DND-41 (cell line): ENCODE measurements at regions not wholly inside any gene's neighbourhood (a gene's known extent, or its start where the extent isn't known, plus 50 kb on each side); places are given as distances from the start of the nearest gene placed in this dataset.

Experiments
- ATAC-seq: fragments of 200-7000 bp; cut with Tn5 transposase; 3 replicates; pipeline ENCODE4 v1.9.1; 2021; ENCODE audit warnings: low read depth; ENCODE audit not compliant: insufficient read depth
- DNase-seq: peaks from one replicate; pipeline ENCODE4 v3.0.0-alpha.2; 2020
- H2AFZ ChIP-seq: 2 replicates; pipeline ENCODE4 v1.6.0; 2012; ENCODE audit warnings: low read depth, low read length
- H3K27ac ChIP-seq: 2 replicates; pipeline ENCODE4 v1.5.1; 2012; ENCODE audit warnings: low read length, inconsistent platforms
- H3K27me3 ChIP-seq: fragments of 200-600 bp; sonication (generic); 2 replicates; pipeline ENCODE4 v1.6.0; 2012; ENCODE audit warnings: low read length, mild to moderate bottlenecking, inconsistent platforms; ENCODE audit not compliant: insufficient read depth, poor library complexity
- H3K36me3 ChIP-seq: 2 replicates; pipeline ENCODE4 v1.5.1; 2012; ENCODE audit warnings: low read length, inconsistent platforms; ENCODE audit not compliant: insufficient read depth
- H3K4me1 ChIP-seq: 2 replicates; pipeline ENCODE4 v1.5.1; 2012; ENCODE audit warnings: mild to moderate bottlenecking, low read length; ENCODE audit not compliant: insufficient read depth
- H3K4me2 ChIP-seq: 2 replicates; pipeline ENCODE4 v1.6.0; 2012; ENCODE audit warnings: mild to moderate bottlenecking, moderate library complexity, low read length, inconsistent platforms; ENCODE audit not compliant: insufficient read depth
- H3K4me3 ChIP-seq, 2 experiments: fragments of 200-600 bp in 1 of 2; shearing (Covaris generic) in 1 of 2; 2 replicates each; pipeline ENCODE4 v1.5.1; 2012 to 2016; ENCODE audit warnings: inconsistent platforms in 2 of 2, low read length in 2 of 2, mild to moderate bottlenecking in 2 of 2, low read depth in 1 of 2, moderate library complexity in 1 of 2
- H3K79me2 ChIP-seq: 2 replicates; pipeline ENCODE4 v1.6.0; 2012; ENCODE audit warnings: low read length, inconsistent platforms; ENCODE audit not compliant: insufficient read depth
- H3K9ac ChIP-seq: 2 replicates; pipeline ENCODE4 v1.6.0; 2012; ENCODE audit warnings: low read depth, mild to moderate bottlenecking, inconsistent platforms, low read length, moderate library complexity
- H3K9me3 ChIP-seq: 2 replicates; pipeline ENCODE4 v1.5.1; 2012; ENCODE audit warnings: low read length, moderate library complexity, mild to moderate bottlenecking, inconsistent platforms; ENCODE audit not compliant: insufficient read depth, severe bottlenecking
- H4K20me1 ChIP-seq: 2 replicates; pipeline ENCODE4 v1.6.0; 2012; ENCODE audit warnings: low read length; ENCODE audit not compliant: insufficient read depth
- EZH2 ChIP-seq: IDR thresholded peaks from 3 replicates; pipeline ENCODE4 v1.6.1; 2012; ENCODE audit warnings: borderline replicate concordance, low read depth, mild to moderate bottlenecking, moderate library complexity, low read length, inconsistent platforms; ENCODE audit not compliant: severe bottlenecking
- TF ChIP-seq, protein P1 (sequence below): IDR thresholded peaks from 2 replicates; pipeline ENCODE4 v1.5.1; 2012; ENCODE audit warnings: borderline replicate concordance, low read length, moderate library complexity, mild to moderate bottlenecking; ENCODE audit not compliant: poor library complexity, severe bottlenecking; ENCODE audit errors: extremely low read depth

- Histone ChIP-seq H3K27me3 (peaks cover 3% of the 10 kb centered on the region), H3K79me2 (no peaks in the 10 kb centered on the region), H4K20me1 (no peaks in the 10 kb centered on the region), H2AFZ (no peak overlapping the region), H3K4me2 (no peak overlapping the region), H3K27ac (no peak overlapping the region), H3K36me3 (no peaks in the 10 kb centered on the region), H3K9ac (no peak overlapping the region), H3K9me3 (no peaks in the 10 kb centered on the region), H3K4me3 (no peak overlapping the region), H3K4me1 (no peaks in the 10 kb centered on the region)
- no peak for ATAC-seq
- no peak for DNase-seq
- TF ChIP-seq, protein P1, sequence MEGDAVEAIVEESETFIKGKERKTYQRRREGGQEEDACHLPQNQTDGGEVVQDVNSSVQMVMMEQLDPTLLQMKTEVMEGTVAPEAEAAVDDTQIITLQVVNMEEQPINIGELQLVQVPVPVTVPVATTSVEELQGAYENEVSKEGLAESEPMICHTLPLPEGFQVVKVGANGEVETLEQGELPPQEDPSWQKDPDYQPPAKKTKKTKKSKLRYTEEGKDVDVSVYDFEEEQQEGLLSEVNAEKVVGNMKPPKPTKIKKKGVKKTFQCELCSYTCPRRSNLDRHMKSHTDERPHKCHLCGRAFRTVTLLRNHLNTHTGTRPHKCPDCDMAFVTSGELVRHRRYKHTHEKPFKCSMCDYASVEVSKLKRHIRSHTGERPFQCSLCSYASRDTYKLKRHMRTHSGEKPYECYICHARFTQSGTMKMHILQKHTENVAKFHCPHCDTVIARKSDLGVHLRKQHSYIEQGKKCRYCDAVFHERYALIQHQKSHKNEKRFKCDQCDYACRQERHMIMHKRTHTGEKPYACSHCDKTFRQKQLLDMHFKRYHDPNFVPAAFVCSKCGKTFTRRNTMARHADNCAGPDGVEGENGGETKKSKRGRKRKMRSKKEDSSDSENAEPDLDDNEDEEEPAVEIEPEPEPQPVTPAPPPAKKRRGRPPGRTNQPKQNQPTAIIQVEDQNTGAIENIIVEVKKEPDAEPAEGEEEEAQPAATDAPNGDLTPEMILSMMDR, result no peak
- TF ChIP-seq EZH2, result no peak
Observed at GRCh38 chr9:88734527-88734926, 199.5 kb downstream of the NXNL2 start.

DNA sequence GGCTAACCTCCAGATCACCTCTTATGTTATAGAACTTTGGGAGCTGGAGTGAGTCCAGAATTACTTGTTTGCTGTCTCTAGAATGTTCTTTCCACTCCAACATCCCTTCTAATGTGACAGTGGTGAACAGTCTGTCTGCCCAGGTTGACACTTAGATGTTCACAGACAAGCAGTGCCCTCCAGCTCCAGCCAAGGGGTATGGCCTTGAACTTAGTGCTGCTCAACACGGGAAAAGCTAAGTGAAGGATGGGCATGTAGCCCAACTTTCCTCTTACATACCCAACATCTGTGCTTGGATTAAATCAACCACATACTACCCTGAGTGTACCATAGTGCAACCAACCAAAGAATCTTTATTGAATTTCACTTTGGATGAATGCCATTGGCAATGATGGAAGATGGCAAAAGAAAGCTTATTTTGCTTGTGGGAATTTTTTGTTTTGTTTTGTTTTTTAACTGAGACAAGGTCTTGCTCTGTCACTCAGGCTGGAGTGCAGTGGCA, 201.2 kb downstream of the NXNL2 start:
- Histone ChIP-seq H2AFZ (no peak overlapping the region), H3K27ac (no peak overlapping the region), H4K20me1 (no peaks in the 10 kb centered on the region), H3K4me3 (no peak overlapping the region), H3K36me3 (no peaks in the 10 kb centered on the region), H3K4me1 (no peaks in the 10 kb centered on the region), H3K27me3 (peaks cover 3% of the 10 kb centered on the region), H3K9me3 (no peaks in the 10 kb centered on the region), H3K4me2 (no peak overlapping the region), H3K9ac (no peak overlapping the region), H3K79me2 (no peaks in the 10 kb centered on the region)
- DNase-seq, result no peak
- TF ChIP-seq EZH2, result no peak
- ATAC-seq, result no peak

- H3K79me2 ChIP-seq, result no peaks in the 10 kb centered on the region
- H3K36me3 ChIP-seq, result no peaks in the 10 kb centered on the region
- H4K20me1 ChIP-seq, result no peaks in the 10 kb centered on the region
- no peak overlapping the region for H3K4me3 ChIP-seq
- no peak overlapping the region for H3K9ac ChIP-seq
- no peak overlapping the region for H3K27ac ChIP-seq
- H3K27me3 ChIP-seq, result peaks cover 3% of the 10 kb centered on the region
- TF ChIP-seq, protein P1, result no peak
- no peak for TF ChIP-seq EZH2
- no peak overlapping the region for H3K4me2 ChIP-seq
- DNase-seq (no peak), ATAC-seq (no peak)
- no peaks in the 10 kb centered on the region for H3K9me3 ChIP-seq
- H3K4me1 ChIP-seq, result no peaks in the 10 kb centered on the region
- H2AFZ ChIP-seq, result no peak overlapping the region
Observed at GRCh38 chr9:88737031-88737430, 202.1 kb downstream of the NXNL2 start.

- no peak overlapping the region for H3K4me2 ChIP-seq
- H3K79me2 ChIP-seq, result no peaks in the 10 kb centered on the region
- H3K9me3 ChIP-seq, result no peaks in the 10 kb centered on the region
- no peaks in the 10 kb centered on the region for H3K36me3 ChIP-seq
- ATAC-seq, result no peak
- H2AFZ ChIP-seq, result no peak overlapping the region
- no peaks in the 10 kb centered on the region for H3K4me1 ChIP-seq
- H3K27me3 ChIP-seq, result peaks cover 3% of the 10 kb centered on the region
- H3K4me3 ChIP-seq, result no peak overlapping the region
- H4K20me1 ChIP-seq, result no peaks in the 10 kb centered on the region
- H3K9ac ChIP-seq, result no peak overlapping the region
- TF ChIP-seq, protein P1, result no peak
- no peak for TF ChIP-seq EZH2
- no peak overlapping the region for H3K27ac ChIP-seq
- DNase-seq, result no peak
Observed at GRCh38 chr9:88737876-88738275, 202.9 kb downstream of the NXNL2 start.
